ENCODE measurements at regions not wholly inside any gene's neighbourhood (a gene's known extent, or its start where the extent isn't known, plus 50 kb on each side); places are given as distances from the start of the nearest gene placed in this dataset.
"Not testable (repeated sequence)": the region's sequence is repeated elsewhere in the genome, so short reads cannot be mapped to it uniquely, and the experiment has no call there.

DNA sequence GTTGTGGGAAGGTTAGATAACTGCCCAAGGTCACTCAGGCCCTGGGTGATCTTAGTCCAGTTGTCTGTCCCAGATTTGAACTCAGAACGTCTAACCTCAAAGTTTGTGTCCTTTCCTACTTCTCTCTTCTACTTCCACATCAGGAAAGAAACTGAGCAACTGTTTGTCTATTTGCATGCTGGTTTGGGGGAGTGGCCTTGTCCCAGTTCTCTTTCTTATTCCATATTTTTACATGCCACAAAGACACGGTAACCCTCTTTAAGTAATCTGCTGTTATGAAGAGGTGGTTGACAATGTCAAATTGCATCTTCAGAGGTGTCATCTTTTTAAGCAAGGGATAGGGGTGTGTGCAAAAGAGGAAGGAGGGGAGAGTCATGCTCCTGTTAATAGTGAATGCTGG is 432.5 kb downstream of the HS3ST3B1 start:
- no peak for DNase-seq

DNA sequence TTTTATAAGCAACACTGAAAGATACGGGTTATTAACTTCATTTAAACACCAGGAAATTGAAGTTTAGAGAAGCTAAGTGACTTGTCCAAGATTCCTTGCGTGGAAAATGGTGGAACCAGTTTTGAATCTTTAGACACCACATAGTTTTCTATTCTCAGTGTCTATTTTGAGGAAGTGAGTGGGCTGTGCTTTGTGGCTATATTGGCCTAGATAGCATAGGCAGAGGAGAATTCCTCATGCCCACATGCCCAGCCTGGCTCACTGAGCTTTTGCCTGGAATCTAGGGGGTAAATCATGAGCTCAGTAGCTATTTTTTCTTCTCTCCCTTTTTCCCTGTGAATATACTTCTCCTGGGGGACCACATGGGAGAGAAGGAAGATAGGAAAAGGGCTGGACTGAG is 431.3 kb downstream of the HS3ST3B1 start:
- DNase-seq, result no peak

DNA sequence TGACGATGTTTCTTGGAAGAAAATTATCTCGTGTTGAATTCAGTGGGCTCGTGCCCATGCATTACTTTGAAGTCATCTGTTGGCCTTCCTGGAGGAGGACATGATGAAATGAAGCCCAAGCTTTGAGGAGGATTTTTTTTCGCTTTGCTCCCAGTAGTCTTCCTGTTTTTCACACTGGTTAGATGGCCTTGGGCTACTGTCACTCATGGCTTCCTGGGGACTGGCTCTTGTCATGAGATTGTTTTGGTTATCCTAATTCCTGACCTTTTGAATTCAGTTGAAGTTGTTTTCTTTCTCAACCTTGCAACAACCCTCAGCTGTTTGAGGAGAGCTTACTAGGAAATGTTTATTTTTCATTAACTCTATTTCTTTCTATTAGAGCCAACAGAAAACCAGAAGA is 430.7 kb downstream of the HS3ST3B1 start:
- no peak for DNase-seq

DNA sequence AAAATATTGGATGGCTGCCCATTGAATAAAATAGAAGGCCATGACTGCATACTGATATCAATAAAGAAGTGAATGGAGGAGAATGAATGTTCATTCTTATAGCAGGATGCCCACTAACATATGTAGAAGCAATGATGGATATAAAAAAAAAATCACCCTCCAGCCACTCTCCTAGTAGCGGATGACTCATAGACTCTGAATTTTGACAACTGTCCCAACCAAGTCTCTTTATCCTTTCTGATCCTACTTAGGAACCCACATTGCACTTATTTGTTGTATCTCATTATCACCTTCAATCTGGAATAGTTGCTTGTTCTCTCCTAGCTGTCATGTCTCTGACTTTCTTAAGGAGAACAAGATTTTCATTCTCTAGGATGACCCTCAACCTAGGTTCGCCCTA is 429.9 kb downstream of the HS3ST3B1 start:
- DNase-seq, result no peak

DNA sequence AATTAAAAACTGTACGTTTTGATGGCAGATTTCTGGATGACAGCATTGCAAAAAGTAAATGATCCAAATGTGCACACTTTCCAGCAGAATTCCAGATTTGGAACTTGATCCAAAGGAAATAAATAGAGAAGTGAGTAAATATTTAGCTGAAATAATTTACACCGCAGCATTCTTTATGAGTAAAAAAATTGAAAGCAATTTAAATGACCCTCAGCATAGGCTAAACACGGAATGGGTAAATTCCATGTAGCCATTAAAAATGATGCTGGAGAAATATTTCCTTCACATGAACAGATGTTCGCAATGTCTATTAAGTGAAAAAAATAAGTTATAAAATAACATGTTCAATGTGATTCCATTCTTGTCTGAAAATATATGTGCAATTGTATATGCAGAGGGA is 424.8 kb downstream of the HS3ST3B1 start:
- no peak for DNase-seq

- no peak for DNase-seq
Measured at GRCh38 chr17:14724770-14725169, 423.9 kb downstream of the HS3ST3B1 start.

GRCh38 chr17:14723349-14723748 is 422.5 kb downstream of the HS3ST3B1 start:
- not testable (repeated sequence) for DNase-seq

DNA sequence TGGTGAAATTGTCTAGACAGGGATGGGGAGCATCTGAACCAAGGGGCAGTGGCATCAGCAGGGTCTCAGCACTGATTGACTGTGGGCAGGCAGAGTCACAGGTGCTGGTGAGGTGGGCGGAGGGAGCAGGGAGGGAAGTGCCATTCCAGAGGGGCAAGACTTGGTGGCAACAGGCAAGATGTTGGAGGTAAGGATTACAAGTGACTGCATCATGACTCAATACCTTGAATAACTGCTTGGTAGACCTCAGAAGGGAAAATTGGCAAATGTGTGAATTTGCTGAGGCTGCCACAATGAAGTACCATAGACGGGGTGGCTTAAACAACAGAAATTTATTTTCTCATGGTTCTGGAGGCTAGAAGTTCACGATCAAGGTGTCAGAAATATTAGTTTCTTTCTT is 419.1 kb downstream of the HS3ST3B1 start:
- no peak for DNase-seq

DNA sequence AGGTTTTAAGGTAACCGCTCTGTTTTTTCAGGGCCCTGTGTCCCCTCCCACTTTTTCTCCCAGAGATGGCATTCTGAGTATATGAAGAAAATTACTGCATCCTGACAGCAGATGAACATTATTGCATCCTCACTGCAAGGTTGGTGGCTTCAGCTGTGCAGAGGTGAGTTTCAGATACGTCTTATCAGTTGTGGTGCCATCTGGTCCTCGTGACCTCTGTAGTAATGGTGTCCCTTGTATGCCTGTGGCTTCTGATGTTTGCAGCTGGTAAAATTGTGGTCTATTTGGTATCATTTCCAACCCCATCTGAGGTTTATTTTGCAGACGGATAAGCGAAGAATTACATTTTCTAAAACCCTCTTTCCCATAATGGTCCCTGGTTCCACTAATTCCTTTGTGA is 417.0 kb downstream of the HS3ST3B1 start:
- DNase-seq, result no peak

GRCh38 chr17:14715561-14715960 is 414.7 kb downstream of the HS3ST3B1 start:
- no peak for DNase-seq

GRCh38 chr17:14712611-14713021 is 411.7 kb downstream of the HS3ST3B1 start:
- no peak for DNase-seq

- DNase-seq, result no peak
Measured at GRCh38 chr17:14704121-14704520, 403.2 kb downstream of the HS3ST3B1 start.

- DNase-seq, result no peak
Measured at GRCh38 chr17:14701886-14702285, 401.0 kb downstream of the HS3ST3B1 start.

DNA sequence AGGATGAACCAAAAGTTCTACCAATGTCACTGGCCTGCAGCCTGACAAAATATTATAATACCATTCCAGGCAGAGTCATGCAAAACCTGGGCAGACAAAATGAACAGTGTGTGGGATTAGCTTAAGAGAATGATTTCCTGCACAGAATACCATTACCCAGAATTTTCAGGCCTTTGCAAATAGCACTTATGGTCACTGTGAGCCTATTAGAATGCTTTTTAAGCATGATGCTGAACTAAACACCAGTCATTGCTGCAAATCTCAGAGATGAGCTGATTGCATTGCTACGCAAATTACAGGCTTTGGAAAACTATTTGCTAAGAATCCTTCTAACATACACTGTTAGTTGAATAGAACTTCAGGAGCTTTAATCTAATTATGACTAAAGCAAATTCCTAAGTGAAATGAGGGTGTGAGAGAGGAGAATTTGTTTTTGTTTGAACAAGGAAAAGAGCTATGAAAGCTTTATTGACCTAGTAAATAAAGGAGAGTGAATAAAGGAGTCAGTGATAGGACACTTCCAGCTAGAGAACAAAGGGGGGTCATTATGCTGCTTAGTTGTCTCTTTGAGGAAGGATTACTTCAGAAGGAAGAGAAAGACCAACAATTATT is 398.8 kb downstream of the HS3ST3B1 start:
- no peak for DNase-seq

DNA sequence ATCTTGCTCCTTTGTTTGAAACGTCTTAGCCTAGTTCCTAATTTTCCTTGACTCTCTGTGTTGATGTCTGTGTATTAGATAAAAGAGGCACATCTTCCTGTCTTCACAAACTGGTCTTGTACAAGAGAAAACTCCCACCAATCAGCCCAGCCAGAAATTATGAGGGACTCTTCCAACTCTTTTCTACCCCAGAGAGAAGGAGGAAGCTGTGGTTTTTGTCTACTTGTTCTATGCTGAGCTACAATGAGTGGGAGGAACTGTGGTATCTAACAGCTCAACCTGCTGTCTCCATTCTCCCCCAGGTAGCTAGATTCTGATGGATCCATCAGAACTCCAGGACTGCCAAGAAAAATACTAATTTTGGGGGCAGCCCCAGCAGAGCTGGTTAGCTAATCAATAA is 392.5 kb downstream of the HS3ST3B1 start:
- no peak for DNase-seq

DNA sequence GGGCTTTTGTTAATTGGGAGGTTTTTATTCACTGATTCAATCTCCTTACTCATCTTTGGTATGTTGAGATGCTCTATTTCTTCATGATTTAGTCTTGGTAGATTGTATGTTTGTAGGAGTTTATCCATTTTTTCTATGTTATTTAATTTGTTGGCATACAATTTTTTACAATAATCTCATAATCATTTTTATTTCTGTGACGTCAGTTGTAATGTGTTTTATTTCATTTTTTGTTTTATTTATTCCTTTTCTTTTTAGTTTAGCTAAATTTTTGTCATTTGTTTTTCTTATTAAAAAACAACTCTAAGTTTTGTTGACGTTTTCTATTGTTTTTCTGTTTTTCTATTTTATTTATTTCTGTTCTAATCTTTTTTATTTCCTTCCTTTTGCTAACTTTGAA is 389.8 kb downstream of the HS3ST3B1 start:
- DNase-seq, result no peak

- no peak for DNase-seq
Measured at GRCh38 chr17:14688134-14688533, 387.3 kb downstream of the HS3ST3B1 start.

DNA sequence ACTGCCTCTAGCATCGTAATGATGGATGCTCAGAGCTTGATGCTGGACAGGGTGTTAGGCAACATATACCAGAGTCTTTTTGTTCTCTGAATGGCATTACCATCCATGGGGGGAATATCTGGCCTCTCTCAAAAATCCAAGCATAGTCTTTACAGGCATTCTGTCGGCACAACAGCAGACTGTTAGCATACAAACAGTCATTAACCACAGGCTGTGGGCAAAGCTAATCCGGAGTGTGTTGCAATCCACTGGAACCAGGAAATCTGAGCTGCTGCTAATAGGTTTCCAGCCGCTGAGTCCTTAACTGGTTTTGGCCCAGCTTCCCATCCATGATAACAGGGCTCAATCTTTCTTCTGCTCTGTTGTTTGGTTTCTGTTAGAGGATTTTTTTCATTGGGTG is 371.9 kb downstream of the HS3ST3B1 start:
- DNase-seq, result no peak

- DNase-seq, result no peak
Measured at GRCh38 chr17:14670861-14671260, 370.0 kb downstream of the HS3ST3B1 start.

DNA sequence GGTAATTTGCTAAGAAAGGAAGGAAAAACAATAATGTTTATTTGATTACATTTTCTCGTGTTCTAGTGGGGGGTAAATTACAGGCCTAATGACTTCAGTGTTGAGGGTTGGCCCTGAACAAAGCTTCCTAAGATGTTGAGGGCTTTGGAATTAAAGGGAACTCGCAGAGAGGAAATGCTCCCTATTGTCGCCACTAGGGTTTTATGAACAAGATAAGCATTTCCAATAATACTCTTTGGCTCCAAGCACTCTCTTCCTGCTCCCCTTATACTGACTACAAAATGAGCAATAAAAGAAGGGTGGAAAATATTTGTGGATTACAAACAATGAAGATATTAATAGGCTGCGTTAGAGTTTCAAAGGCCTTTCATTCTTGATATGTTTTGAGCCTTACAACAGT is 363.6 kb downstream of the HS3ST3B1 start:
- DNase-seq, result no peak

GRCh38 chr17:14641117-14641516 is 340.2 kb downstream of the HS3ST3B1 start:
- no peak for DNase-seq

GRCh38 chr17:14637260-14637659 is 336.4 kb downstream of the HS3ST3B1 start:
- no peak for DNase-seq

GRCh38 chr17:14630621-14631020 is 329.7 kb downstream of the HS3ST3B1 start:
- no peak for DNase-seq

- no peak for DNase-seq
Measured at GRCh38 chr17:14630046-14630445, 329.2 kb downstream of the HS3ST3B1 start.
